Bronchial epithelial cell (primary cell): ENCODE measurements at regions not wholly inside any gene's neighbourhood (a gene's known extent, or its start where the extent isn't known, plus 50 kb on each side); places are given as distances from the start of the nearest gene placed in this dataset.

Source experiments
- DNase-seq: peaks from one replicate; pipeline ENCODE4 v3.0.0-alpha.2; 2010; ENCODE audit warnings: low read depth
- FAIRE-seq: peaks from 2 replicates; lab custom pipeline; 2011; peaks lifted over from hg19 to GRCh38; lab: Jason Lieb, UNC
- H3K27me3 ChIP-seq: 2 replicates; pipeline ENCODE4 v1.5.1; 2011; ENCODE audit warnings: low read length; ENCODE audit not compliant: control insufficient read depth, insufficient read depth
- H3K36me3 ChIP-seq: 2 replicates; pipeline ENCODE4 v1.5.1; 2011; ENCODE audit warnings: low read length; ENCODE audit not compliant: control insufficient read depth, insufficient read depth
- H3K4me3 ChIP-seq: 2 replicates; pipeline ENCODE4 v1.5.1; 2011; ENCODE audit warnings: mild to moderate bottlenecking, low read depth, low read length, control low read depth
- CTCF ChIP-seq: IDR thresholded peaks from 2 replicates; pipeline ENCODE4 v1.5.1; 2011; ENCODE audit warnings: mild to moderate bottlenecking, moderate library complexity, low read length, control low read depth, inconsistent platforms; ENCODE audit not compliant: insufficient read depth, severe bottlenecking

DNA sequence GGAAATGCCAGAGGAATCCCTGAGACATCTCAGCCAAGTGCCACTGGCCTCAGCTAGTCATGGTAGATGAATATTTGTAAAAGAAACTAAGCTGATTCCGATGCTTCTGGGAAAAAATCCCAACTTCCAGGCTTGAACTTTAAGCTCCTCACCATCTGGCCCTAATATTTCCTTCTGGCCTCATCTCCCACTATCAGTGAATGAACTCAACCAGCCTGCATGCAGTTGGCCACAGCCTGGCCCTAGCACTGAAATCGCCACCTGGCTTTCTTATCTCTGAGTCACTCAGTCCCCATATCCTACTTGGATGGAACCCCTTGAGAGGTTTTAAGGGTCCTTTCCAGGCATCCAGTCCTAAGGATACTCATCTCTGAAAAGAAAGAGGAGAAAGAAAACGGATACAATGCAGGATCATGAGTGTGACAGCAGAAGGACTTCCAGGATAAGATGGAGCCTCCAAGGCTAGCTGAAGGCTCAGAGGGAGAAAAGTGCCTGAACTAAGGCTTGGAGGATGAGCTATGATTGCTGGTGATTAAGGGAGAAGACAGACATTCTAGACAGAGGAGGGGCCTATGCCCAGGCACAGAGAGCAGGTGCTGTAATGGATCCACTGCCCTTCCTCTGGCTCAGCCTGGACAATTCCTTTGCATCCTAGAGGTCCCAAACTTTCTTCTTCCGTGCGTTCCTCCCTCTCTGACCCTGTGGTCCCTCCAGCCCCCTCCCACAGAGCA lies 141.5 kb upstream of the MYCN start:
- peaks cover 1% of the 10 kb centered on the region for H3K27me3 ChIP-seq
- no peaks in the 10 kb centered on the region for H3K36me3 ChIP-seq
- peak; percentile 7 for FAIRE-seq
- TF ChIP-seq CTCF, result no peak
- no peak overlapping the region for H3K4me3 ChIP-seq
- DNase-seq, result no peak

GRCh38 chr2:15799432-15799827 lies 140.9 kb upstream of the MYCN start:
- Histone ChIP-seq H3K4me3 (no peak overlapping the region), H3K27me3 (peaks cover 1% of the 10 kb centered on the region), H3K36me3 (no peaks in the 10 kb centered on the region)
- FAIRE-seq (peak; percentile 13), DNase-seq (peak; percentile 62)
- TF ChIP-seq CTCF, result no peak

- no peak for FAIRE-seq
- H3K27me3 ChIP-seq, result peaks cover 1% of the 10 kb centered on the region
- TF ChIP-seq CTCF, result no peak
- no peaks in the 10 kb centered on the region for H3K36me3 ChIP-seq
- no peak for DNase-seq
- H3K4me3 ChIP-seq, result no peak overlapping the region
Observed at GRCh38 chr2:15800495-15801329, 139.6 kb upstream of the MYCN start.

DNA sequence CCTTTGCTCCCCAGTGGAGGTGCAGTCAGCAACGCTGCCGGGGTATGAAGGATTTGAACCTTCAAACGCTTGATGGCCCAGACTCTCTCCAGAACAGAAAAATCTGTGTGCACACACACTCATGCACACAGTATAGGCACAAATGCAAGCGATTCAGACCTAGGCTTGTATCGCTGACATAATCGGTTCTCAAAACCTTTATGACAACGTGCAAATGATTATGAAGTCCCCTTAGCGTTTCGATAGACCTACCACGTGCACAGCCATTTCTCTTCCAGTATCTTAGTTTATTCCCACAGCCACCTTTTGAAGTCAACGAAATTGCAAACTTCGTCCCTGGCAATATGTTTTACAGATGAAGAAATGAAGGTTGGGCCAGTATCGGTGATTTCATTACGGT lies 138.9 kb upstream of the MYCN start:
- H3K27me3 ChIP-seq, result peaks cover 1% of the 10 kb centered on the region
- H3K4me3 ChIP-seq, result no peak overlapping the region
- FAIRE-seq, result no peak
- no peaks in the 10 kb centered on the region for H3K36me3 ChIP-seq
- no peak for TF ChIP-seq CTCF
- DNase-seq, result no peak

DNA sequence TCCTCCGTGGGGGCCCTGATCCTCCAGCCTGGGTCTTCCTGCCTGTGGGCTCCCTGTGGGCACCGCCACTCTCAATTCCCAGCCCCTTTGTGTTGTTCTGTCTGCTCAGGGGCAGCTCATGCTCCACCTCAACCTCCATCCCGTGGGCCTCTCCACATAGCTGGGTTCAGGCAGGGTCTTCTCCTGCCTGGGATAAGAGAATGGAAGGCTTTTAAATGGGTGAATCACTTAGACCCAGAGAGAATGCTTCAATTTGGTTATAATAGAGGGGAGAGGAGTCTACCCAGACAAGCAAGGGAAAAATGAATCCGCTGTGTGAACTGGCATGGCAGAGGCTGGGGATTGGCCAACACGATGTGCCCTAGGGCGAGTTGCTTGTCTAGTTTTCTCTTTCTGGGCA lies 138.4 kb upstream of the MYCN start:
- DNase-seq (no peak), FAIRE-seq (no peak)
- Histone ChIP-seq H3K36me3 (no peaks in the 10 kb centered on the region), H3K27me3 (peaks cover 1% of the 10 kb centered on the region), H3K4me3 (no peak overlapping the region)
- no peak for TF ChIP-seq CTCF
